NB4 (cell line): ENCODE measurements at regions not wholly inside any gene's neighbourhood (a gene's known extent, or its start where the extent isn't known, plus 50 kb on each side); places are given as distances from the start of the nearest gene placed in this dataset.

ENCODE experiments used
- CTCF ChIP-seq: IDR thresholded peaks from one replicate; pipeline ENCODE4 v1.5.1; 2012; ENCODE audit warnings: low read depth, low read length
- POLR2A ChIP-seq: IDR thresholded peaks from 2 replicates; pipeline ENCODE4 v1.6.1; 2011; ENCODE audit warnings: mild to moderate bottlenecking; ENCODE audit not compliant: insufficient read length; ENCODE audit errors: extremely low read depth

GRCh38 chr16:86843812-86844211, 265.5 kb downstream of the FOXL1 start:
- no peak for TF ChIP-seq CTCF
- TF ChIP-seq POLR2A, result no peak
